HPDE6-E6E7 (cell line): ENCODE measurements at regions not wholly inside any gene's neighbourhood (a gene's known extent, or its start where the extent isn't known, plus 50 kb on each side); places are given as distances from the start of the nearest gene placed in this dataset.

Source experiments
- DNase-seq: peaks from one replicate; pipeline ENCODE4 v3.0.0; 2011; ENCODE audit warnings: missing footprints; ENCODE audit errors: extremely low spot score

DNA sequence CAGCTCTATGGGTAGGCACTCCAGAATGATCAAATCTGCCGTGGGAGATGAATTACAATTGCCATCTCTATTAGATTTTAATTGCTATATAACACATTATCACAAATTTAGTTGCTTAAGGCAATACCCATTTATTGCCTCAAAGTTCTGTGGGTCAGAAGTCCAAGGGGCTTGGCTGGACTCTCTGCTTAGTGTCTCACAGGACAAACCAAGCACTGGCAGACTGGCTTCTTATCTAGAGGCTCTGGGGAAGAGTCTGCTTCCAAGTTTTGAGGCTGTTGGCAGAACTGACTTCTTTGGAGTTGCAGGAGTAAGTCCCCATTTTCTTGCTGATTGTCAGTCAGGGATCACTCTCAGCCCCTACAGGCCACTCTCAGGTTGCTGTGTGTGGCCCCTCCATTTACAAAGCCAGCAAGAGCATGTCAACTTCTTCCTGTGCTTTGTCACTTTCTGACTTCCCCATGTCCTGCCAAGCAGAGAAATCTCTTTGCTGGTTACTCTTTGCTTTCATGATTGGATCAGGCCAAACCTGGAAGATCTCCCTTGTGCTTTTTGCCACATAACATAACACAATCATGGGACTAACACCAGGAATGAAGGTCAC, 93.5 kb upstream of the PRICKLE2 start:
- DNase-seq = no peak

DNA sequence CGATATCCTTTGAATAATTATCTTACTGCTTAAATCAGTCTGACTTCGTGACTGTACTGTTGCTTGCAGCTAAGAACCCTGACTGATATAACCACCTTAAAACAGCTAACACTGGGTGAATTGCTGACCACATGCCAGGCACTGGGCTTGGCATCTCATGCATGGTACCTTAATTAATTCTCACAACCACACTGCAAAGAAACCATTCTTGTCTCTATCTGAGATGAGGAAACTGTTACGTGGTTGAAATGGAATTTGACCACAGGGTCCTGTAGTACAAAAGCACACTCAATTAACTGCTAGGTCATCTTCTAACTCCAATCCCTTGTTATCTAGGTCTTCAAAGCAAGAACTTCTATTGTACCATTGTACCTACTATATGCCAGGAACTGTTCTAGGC, 92.7 kb upstream of the PRICKLE2 start:
- no peak for DNase-seq

DNA sequence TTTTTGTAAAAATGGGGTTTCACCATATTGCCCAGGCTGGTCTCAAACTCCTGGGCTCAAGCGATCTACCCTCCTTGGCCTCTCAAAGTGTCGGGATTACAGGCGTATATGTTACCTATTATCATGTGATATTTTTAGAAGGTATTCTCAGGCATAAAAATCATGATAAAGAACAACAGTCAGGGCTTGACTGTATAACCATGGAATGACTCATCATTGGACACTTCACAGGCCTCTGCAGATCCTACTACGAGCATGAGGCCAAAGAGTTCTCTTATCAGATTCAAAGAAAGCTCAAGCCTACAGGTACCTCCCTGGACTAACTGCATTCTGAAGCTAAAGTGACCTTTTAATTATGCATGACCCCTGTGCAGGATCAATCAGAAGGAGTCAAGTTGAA, 91.7 kb upstream of the PRICKLE2 start:
- DNase-seq = no peak

DNA sequence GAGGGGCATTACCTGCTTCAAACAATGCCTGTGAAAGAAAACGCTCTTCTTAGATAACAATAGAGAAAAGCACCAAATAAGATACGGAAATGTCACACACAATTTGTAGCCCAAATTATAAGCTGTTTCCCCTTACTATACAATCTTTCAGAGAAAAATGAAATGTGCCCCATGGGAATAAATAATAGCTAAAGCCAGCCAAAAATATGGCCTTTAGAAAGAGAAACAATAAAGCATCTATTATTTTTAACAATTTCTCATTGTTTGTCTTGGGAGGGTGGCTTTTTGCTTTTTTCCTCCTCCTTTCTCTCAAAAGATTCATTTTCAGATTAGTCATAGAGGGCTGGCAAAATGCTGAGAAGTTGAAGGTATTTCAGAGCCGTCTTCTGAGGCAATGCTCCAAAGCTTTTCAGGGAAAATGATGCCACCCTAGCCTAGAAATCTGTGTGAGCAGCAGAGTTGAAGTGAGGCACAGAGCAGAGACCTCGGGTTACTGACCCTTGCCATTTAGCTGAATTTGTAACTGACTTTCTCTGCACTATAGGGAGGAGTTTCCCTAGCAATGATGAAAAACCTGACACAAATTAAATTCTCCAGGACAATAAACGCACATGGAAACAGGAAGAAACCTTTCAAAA, 86.3 kb upstream of the PRICKLE2 start:
- DNase-seq = no peak

DNA sequence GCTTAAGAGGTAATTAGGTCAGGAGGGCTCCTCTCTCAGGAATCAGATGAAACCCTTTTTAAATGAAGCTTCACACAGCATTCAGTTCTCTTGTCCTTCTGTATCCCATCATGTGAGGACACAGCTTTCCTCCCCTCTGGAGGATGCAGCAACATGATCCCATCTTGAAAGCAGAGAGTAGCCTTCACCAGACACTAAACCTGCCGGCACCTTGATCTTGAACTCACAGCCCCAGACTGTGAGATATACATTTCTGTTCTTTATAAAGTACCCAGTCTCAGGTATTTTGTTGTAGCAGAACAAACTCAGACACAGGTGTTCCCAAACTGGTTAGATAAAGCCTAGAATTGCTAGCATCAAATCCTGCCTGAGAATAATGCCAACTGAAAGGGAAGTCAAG, 83.7 kb upstream of the PRICKLE2 start:
- no peak for DNase-seq

DNA sequence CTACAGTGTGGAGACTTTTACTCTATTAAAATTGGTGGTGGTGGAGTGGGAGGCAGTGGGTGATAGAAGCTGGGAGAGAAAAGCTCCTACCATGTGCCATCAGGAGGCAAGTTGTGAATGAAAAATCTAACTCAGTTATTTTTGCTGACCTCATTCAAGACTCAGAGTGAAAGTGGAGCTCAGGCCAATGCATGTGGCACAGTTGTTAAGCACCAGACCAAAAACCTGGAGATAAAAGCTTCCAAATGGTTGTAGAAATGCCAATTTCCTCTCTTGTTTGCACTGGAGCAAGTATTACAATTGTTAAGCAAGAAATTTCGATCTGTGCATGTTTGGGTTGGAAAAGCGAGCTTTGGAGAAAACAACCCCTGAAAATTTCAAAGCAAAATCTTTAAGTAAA, 81.5 kb upstream of the PRICKLE2 start:
- DNase-seq = no peak

DNA sequence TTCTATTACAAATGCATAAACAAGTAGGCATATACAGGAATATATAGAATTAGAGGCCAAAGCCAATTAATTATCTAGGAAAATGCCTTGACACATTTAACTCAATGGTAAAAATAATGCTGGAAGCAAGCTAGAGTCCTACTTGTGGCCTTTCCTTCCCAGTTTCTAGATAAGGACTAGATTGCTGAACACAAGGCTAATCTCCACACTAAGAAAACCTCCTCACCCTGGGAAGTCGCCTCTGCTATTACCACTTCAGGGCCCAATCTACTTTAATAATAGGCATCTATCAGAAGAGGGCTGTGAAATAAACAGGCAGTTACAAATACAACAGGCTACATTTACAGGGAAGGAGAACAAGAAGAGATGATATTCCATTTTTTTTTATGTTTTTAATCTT, 80.5 kb upstream of the PRICKLE2 start:
- no peak for DNase-seq

DNA sequence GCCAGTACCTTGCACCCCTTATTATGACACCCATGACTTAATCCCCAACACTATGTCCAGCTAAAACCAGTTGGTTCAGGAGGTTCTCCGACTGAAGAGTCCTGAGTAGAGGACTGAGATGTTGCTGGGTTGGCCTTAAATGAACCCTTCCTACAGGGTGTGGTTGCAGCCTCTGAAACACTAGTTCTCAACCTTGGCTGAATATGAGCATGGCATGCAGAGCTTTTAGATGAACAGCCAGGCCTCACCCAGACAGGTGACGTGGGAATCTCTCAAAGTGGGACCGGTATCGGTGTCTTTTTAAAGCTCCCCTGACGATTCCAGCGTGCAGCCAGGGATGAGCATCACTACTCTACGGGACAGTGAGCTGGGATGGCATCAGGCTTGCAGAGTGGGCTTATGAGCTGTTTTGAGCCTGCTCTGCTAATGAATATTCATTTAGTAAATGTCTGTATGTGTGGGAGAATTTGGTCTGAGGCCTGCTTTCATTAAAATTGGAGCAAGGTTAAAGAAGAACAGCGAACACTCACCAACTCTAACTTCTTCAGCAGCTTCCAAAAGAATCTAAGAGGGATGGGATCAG, 79.7 kb upstream of the PRICKLE2 start:
- DNase-seq = no peak

DNA sequence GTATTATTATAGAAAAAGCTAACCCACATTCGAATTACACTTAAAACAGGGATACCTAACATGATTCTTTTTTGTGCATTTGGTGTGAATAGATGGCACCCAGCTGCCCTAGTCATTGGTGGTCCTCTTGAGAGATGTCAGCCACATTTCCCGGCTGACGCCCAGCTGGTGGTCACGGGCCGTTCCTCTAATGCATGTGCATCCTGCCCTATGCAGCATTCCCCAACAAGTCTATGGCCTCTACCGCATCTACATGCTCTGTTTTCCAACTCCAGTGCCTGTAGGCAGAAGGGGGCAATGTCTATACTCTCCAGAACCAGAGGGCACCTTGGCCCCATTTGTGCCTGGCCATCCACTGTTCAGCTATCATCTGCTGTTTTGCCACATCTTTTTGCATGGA, 78.6 kb upstream of the PRICKLE2 start:
- no peak for DNase-seq

DNA sequence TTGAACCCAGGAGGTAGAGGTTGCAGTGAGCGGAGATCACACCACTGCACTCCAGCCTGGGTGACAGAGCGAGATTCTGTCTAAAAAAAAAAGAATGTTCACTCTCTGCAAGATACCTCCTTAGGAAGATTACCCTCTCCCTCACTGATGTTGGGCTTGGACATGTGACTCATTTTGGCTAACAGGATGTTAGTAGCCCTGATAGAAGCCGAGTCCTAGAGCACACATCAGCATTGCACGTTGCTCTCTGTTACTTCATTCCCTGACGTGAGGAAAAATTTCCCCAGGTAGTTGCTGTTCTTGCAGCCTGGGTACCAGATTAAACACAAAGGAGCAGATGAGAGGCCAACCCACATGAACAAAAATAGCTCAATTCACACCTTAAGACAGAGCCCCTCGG, 78.1 kb upstream of the PRICKLE2 start:
- no peak for DNase-seq

DNA sequence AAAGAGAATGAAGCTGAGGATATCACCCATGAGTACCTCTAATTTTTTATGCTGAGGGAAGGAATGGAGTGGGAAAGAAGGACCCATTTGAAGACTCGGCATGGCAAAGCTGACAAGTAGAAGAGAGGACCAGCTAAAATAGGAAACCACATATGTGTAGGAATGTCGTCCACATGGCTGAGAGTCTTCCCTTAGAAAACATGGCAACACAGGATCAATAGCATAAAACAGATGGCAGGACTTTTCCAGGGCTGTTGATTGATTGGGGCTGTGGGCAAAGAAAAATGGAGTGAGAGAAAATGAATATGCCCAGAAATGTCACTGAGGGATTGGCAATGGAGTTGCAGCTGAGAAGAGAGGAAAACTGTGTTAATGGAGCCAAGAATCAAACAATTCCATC, 76.2 kb upstream of the PRICKLE2 start:
- no peak for DNase-seq

DNA sequence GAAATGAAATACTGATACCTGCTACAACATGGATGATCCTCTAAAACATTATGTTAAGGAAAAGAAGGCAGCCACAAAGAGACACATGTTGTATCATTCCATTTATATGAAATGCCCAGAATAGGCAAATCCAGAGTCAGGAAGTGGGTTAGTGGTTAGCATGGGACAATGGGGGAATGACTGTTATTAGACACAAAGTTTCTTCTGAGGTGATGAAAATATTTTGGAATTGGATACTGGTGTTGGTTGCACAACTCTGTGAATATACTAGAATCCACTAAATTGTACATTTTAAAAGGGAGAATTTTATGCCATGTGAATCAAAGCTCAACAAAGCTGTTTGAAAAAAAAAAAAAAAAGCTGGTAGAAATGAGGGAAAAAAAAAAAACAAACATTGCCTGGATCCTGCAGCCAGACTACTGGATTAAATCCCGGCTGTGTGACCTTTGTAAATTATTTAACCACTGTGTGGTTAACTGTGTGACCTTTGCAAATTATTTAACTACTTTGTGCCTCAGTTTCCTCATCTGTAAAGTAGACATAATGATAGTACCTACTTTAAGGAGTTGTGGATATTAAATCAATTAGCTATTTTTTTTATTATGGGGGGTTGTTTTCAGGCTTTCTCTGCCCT, 75.6 kb upstream of the PRICKLE2 start:
- no peak for DNase-seq

DNA sequence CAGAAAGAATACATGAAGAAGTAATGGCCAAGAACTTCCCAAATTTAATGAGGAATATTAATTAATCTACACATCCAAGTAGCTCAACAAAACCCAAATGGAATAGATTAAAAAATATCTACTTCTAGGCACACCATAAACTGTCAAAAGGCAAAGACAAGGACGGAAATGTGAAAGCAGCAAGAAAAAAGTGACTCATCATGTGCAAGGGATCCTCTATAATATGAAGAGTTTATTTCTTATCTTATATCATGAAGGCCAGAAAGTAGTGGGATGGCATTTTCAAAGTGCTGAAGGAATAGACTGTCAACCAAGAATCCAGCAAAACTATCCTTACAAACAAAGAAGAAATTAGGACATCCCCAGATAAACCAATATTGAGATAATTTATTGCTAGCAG, 73.9 kb upstream of the PRICKLE2 start:
- no peak for DNase-seq

DNA sequence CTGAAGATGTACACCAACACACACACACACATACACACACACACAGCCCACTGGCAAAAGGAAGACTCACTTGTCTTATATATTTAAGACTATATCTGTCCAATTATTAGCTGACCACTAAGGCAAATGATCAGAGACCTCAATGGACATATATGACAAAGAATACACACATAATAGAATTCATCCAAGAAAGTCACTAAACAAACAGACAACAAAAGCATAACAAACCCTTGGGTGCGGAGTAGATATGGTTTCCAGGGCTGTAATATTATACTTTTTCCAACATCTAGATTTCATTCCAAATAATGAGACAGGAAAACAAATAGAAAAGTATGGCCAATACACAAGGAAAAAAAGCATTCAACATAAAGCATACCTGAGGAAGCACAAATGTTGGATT, 72.3 kb upstream of the PRICKLE2 start:
- DNase-seq = no peak

DNA sequence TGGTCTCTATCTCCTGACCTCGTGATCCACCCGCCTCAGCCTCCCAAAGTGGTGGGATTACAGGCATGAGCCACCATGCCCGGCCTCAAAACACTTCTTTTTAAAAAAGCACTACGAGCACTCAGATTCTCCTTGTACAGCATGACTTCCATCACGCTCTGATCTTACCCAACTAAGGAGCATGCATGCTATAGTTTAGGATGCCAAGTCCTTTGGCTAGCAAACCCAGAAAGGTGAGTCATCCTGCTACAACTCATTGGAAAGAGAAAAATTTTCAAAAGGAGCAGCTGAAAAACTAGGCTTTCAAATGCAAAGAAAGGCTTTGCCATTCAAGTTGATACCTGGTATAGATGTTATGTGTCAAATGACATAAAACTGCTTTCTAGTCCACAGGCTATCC, 70.3 kb upstream of the PRICKLE2 start:
- DNase-seq = no peak

DNA sequence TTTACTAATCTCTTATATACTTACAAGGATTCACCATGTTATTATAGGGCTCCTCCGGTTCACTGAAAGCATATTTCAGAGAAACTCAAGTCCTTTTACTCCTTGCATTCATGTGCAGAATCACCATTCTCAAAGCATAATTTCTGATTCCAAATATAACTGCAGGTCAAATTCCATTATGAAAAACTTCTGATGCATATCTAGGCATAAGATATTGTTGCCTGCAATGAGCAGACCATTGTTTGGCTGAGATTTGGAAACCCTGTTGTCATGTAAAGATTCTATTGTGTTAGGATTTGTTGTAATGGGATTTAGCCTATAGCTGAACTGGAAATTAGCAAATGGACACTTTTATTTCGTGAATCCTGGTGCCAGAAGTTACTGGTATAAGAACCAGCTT, 69.5 kb upstream of the PRICKLE2 start:
- no peak for DNase-seq

DNA sequence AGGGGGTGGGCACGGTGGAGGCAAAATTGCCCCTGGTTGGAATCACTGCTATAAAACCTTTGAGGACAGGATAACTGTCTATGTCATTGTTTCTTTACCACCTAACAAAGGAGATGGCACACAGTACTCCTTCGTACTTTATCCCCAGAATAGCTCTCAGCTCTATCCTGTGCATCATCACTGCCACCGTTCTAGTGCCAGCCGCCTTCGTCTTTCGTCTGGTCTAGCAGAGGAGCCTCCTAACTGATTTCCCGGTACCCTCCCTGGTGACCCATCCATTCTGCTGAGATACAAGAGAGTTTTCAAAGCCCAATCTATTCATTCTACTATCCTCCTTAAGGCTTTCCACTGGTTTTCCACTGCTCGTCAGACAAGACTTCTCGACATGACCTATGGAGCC, 67.9 kb upstream of the PRICKLE2 start:
- DNase-seq = no peak

DNA sequence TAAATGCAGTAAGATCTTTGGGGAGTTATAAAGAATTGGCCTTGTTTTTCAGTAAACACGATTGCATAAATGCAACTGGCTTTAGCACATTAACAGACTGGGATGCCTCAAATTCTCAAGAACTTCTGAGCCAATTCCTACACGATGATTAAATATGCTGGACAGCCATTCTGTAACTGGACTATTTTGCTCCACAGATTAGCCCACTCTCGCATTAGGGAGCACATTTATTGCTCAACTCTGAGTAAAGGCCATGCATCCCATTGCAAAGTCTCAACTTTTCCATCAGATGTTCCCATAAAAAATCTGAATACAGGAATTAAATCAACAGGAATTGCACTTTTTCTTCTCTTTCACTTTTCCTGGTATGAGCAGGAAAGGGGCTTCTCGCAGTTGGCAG, 66.7 kb upstream of the PRICKLE2 start:
- DNase-seq = no peak

DNA sequence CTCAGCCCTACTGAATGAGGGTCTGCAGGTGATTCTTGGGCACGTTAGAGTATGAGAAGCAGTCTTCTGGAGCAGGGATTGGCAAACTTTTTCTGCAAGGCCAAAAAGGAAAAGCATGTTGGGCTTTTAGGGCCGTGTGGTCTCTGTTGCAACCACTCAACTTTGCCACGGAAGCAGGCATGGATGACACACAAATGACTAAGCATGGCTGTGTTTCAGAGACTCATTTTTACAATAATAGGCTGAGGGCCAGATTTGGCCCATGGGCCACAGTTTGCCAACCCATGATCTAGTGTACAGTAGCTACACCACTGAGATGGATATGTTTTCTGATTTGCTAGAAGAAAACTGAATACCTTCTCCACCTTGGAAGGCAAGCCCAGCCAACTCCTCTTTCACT, 66.1 kb upstream of the PRICKLE2 start:
- peak; percentile 5 for DNase-seq

DNA sequence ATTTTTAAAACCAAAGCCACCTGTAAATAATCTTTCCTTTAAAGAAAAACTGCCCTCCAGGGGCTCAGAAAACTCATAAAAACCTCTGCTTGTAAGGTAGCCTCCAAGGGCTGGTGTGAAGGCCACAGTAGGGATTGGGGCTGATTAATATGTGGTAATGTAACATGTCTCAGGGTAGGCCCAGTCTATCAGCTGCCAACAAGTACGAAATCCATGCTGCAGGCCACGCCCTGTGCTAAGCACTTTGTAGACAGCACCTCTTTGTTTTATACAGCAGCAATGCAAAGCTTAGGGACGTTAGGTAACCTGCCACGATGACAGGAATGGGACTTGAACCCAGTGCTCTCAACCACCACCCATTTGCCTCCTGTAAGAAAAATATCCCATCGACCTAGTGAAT, 65.6 kb upstream of the PRICKLE2 start:
- DNase-seq = no peak

DNA sequence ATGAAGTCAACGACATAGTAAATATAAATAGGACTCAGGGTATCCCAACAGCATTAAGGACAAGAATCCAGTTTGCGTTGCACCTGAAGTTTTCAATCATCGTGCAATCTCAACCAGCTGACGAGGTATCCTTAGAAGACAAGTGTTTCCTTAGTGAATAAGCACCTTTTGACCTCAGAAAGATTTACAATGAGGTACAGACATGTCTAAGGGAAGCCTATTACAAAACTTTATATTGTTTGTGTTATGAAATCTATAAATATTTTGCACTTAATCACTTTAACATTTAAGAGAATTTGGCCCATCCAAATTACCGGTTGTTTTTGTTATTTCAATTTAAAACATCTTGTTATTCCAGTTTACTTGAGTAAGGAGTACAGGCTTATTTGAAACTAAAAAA, 64.9 kb upstream of the PRICKLE2 start:
- DNase-seq = no peak

DNA sequence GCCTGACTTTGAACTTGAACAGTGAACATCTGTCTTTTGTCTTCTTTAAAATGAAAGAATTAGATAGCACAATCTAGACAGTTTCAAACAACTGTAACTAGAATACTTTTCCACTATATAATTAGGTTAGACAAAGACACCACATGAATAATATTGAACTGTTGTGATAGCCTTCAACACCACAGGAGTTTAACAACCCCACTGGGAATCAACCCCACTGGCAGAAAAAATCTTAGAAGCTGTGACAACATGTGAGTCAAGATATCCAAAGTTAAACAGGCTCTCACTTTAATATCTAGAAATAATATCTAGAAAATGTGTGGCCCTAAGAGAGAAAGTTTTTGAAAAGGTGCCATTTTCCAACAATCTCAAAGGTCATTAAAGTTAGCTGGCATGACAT, 64.4 kb upstream of the PRICKLE2 start:
- DNase-seq = no peak

DNA sequence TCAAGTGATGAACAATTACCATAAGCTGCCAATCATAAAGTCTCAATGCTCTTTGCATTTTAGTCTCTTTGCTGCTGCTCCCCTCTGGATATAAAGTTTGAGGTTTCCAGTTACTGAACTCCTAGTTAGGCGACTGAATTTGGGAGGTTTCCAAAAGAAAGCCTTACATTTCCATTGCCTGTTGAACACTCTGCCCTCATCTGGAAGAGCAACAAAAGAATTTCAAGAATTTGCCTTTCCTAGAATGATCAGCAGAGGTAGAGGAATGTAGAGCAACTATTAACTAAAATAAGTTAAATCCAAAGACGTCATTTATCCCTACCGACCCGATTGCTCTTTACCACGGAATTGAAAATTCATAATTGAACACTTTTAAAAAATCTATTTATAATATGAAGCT, 53.4 kb upstream of the PRICKLE2 start:
- DNase-seq = no peak
